ENCODE measurements at regions not wholly inside any gene's neighbourhood (a gene's known extent, or its start where the extent isn't known, plus 50 kb on each side); places are given as distances from the start of the nearest gene placed in this dataset.

DNA sequence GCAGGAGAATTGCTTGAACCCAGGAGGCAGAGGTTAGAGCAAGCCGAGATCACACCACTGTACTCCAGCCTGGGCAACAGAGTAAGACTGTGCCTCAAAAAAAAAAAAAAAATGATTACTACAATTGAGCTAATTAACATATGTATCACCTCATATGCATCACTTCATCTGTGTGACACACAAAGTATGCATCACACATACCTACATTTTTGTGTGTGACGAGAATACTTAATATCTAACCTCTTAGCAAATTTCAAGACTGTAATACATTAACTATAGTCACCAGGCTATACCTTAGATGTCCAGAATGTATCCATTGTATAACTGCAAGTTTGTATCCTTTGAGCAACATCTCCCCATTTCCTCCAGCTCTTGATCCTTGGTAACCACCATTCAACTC is 214.2 kb upstream of the MON1B start:
- TF ChIP-seq TCF4 (CRISPR knock-in tag; IDR thresholded peaks at IDR 0.05; ENCODE audit: borderline replicate concordance): no peak
- no peak for TF ChIP-seq ZFP3 (CRISPR knock-in tag; IDR thresholded peaks at IDR 0.05)

DNA sequence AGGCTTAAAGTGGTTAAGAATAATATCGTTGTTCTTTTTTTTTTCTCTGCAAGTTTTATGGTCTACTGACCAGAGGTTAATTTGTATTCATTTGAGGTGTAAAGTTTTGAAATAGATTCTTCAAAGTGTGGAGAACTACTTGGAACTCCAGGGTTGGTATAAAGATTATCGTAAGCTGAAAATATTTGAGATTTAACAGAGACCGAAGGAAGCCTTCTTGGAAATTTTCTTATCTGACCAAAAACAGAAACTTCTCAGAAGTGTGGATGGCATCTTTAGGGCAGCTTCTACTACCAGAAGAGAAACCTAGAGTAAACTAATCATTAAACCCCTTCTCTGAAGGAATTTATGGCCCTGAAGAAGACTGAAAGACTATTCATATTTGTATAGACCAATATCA is 206.8 kb upstream of the MON1B start:
- no peak for TF ChIP-seq ISL1 (CRISPR knock-in tag; IDR thresholded peaks at IDR 0.05)
- TF ChIP-seq ARNTL (CRISPR knock-in tag; IDR thresholded peaks at IDR 0.05; ENCODE audit: borderline replicate concordance, low read depth): no peak
- TF ChIP-seq, protein P1, sequence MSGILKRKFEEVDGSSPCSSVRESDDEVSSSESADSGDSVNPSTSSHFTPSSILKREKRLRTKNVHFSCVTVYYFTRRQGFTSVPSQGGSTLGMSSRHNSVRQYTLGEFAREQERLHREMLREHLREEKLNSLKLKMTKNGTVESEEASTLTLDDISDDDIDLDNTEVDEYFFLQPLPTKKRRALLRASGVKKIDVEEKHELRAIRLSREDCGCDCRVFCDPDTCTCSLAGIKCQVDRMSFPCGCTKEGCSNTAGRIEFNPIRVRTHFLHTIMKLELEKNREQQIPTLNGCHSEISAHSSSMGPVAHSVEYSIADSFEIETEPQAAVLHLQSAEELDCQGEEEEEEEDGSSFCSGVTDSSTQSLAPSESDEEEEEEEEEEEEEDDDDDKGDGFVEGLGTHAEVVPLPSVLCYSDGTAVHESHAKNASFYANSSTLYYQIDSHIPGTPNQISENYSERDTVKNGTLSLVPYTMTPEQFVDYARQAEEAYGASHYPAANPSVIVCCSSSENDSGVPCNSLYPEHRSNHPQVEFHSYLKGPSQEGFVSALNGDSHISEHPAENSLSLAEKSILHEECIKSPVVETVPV (CRISPR knock-in tag; IDR thresholded peaks at IDR 0.05): no peak
- TF ChIP-seq, protein P2, sequence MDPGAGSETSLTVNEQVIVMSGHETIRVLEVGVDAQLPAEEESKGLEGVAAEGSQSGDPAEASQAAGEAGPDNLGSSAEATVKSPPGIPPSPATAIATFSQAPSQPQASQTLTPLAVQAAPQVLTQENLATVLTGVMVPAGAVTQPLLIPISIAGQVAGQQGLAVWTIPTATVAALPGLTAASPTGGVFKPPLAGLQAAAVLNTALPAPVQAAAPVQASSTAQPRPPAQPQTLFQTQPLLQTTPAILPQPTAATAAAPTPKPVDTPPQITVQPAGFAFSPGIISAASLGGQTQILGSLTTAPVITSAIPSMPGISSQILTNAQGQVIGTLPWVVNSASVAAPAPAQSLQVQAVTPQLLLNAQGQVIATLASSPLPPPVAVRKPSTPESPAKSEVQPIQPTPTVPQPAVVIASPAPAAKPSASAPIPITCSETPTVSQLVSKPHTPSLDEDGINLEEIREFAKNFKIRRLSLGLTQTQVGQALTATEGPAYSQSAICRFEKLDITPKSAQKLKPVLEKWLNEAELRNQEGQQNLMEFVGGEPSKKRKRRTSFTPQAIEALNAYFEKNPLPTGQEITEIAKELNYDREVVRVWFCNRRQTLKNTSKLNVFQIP (CRISPR knock-in tag; IDR thresholded peaks at IDR 0.05; ENCODE audit: borderline replicate concordance, low read depth): no peak
- no peak for TF ChIP-seq ZFP3 (CRISPR knock-in tag; IDR thresholded peaks at IDR 0.05)
- no peak for TF ChIP-seq SNAI2 (CRISPR knock-in tag; IDR thresholded peaks at IDR 0.05)
- no peak for TF ChIP-seq OSR1 (CRISPR knock-in tag; IDR thresholded peaks at IDR 0.05)
- TF ChIP-seq, protein P3, sequence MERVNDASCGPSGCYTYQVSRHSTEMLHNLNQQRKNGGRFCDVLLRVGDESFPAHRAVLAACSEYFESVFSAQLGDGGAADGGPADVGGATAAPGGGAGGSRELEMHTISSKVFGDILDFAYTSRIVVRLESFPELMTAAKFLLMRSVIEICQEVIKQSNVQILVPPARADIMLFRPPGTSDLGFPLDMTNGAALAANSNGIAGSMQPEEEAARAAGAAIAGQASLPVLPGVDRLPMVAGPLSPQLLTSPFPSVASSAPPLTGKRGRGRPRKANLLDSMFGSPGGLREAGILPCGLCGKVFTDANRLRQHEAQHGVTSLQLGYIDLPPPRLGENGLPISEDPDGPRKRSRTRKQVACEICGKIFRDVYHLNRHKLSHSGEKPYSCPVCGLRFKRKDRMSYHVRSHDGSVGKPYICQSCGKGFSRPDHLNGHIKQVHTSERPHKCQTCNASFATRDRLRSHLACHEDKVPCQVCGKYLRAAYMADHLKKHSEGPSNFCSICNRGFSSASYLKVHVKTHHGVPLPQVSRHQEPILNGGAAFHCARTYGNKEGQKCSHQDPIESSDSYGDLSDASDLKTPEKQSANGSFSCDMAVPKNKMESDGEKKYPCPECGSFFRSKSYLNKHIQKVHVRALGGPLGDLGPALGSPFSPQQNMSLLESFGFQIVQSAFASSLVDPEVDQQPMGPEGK (CRISPR knock-in tag; IDR thresholded peaks at IDR 0.05; ENCODE audit: borderline replicate concordance): no peak
- no peak for ATAC-seq

More for the DNA sequence above, 214.2 kb upstream of the MON1B start:
- no peak for ATAC-seq

DNA sequence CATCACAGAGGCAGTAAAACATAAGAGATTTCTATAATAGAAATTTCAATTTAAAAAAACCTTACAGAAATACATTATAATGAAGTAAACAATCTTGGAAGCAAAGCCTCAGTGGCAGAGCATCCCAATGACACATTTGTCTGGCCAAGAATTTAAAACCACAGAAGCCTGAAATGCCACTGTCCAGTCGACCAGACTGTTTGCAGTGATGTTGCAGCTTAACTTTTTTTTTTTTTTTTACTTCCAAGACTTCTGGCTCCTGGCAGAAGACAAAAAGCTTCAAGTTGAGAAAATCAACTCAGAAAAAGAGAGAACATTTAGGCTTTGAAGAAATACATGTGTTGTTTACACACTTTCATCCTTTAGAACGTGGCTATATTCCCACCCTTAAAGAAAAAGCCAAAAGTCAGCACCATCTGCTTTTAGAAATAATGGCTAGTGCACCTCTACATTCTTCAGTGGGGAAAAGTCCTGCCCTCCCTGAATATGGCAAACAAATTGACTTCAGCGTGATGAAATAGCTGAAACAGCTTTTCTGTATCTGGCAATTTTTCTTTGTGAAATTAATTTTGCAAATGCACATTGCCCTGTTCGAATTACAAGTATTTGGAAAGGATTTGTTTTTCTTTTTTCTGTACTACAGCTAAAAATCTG is 205.5 kb upstream of the MON1B start:
- TF ChIP-seq RARB (CRISPR knock-in tag; IDR thresholded peaks at IDR 0.05): no peak
- TF ChIP-seq, protein P2 (CRISPR knock-in tag; IDR thresholded peaks at IDR 0.05; ENCODE audit: borderline replicate concordance, low read depth): no peak
- no peak for TF ChIP-seq ESRRG (CRISPR knock-in tag; IDR thresholded peaks at IDR 0.05)
- no peak for TF ChIP-seq TOX (CRISPR knock-in tag; IDR thresholded peaks at IDR 0.05; ENCODE audit: borderline replicate concordance)
- TF ChIP-seq, protein P4, sequence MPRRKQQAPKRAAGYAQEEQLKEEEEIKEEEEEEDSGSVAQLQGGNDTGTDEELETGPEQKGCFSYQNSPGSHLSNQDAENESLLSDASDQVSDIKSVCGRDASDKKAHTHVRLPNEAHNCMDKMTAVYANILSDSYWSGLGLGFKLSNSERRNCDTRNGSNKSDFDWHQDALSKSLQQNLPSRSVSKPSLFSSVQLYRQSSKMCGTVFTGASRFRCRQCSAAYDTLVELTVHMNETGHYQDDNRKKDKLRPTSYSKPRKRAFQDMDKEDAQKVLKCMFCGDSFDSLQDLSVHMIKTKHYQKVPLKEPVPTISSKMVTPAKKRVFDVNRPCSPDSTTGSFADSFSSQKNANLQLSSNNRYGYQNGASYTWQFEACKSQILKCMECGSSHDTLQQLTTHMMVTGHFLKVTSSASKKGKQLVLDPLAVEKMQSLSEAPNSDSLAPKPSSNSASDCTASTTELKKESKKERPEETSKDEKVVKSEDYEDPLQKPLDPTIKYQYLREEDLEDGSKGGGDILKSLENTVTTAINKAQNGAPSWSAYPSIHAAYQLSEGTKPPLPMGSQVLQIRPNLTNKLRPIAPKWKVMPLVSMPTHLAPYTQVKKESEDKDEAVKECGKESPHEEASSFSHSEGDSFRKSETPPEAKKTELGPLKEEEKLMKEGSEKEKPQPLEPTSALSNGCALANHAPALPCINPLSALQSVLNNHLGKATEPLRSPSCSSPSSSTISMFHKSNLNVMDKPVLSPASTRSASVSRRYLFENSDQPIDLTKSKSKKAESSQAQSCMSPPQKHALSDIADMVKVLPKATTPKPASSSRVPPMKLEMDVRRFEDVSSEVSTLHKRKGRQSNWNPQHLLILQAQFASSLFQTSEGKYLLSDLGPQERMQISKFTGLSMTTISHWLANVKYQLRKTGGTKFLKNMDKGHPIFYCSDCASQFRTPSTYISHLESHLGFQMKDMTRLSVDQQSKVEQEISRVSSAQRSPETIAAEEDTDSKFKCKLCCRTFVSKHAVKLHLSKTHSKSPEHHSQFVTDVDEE (CRISPR knock-in tag; IDR thresholded peaks at IDR 0.05): no peak
- no peak for TF ChIP-seq GLIS3 (CRISPR knock-in tag; IDR thresholded peaks at IDR 0.05)
- no peak for TF ChIP-seq ZNF565 (CRISPR knock-in tag; conservative IDR thresholded peaks at IDR 0.05; ENCODE audit: low read depth)
- TF ChIP-seq ZNF70 (CRISPR knock-in tag; IDR thresholded peaks at IDR 0.05): no peak
- TF ChIP-seq ZC3H10 (CRISPR knock-in tag; IDR thresholded peaks at IDR 0.05): no peak
- no peak for TF ChIP-seq ZFP3 (CRISPR knock-in tag; IDR thresholded peaks at IDR 0.05)
- TF ChIP-seq, protein P5, sequence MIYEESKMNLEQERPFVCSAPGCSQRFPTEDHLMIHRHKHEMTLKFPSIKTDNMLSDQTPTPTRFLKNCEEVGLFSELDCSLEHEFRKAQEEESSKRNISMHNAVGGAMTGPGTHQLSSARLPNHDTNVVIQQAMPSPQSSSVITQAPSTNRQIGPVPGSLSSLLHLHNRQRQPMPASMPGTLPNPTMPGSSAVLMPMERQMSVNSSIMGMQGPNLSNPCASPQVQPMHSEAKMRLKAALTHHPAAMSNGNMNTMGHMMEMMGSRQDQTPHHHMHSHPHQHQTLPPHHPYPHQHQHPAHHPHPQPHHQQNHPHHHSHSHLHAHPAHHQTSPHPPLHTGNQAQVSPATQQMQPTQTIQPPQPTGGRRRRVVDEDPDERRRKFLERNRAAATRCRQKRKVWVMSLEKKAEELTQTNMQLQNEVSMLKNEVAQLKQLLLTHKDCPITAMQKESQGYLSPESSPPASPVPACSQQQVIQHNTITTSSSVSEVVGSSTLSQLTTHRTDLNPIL (CRISPR knock-in tag; IDR thresholded peaks at IDR 0.05; ENCODE audit: low read depth): no peak
- no peak for TF ChIP-seq BACH2 (CRISPR knock-in tag; IDR thresholded peaks at IDR 0.05; ENCODE audit: borderline replicate concordance)
- TF ChIP-seq ARNTL (CRISPR knock-in tag; IDR thresholded peaks at IDR 0.05; ENCODE audit: borderline replicate concordance, low read depth): no peak
- TF ChIP-seq, protein P3 (CRISPR knock-in tag; IDR thresholded peaks at IDR 0.05; ENCODE audit: borderline replicate concordance): no peak
- TF ChIP-seq PPARA (CRISPR knock-in tag; IDR thresholded peaks at IDR 0.05; ENCODE audit: borderline replicate concordance): no peak
- ATAC-seq: no peak

All from SK-N-SH treated with all-trans-retinoic acid at 6 μM for 48 hours (cell line).